ENCODE measurements at regions not wholly inside any gene's neighbourhood (a gene's known extent, or its start where the extent isn't known, plus 50 kb on each side); places are given as distances from the start of the nearest gene placed in this dataset.

DNA sequence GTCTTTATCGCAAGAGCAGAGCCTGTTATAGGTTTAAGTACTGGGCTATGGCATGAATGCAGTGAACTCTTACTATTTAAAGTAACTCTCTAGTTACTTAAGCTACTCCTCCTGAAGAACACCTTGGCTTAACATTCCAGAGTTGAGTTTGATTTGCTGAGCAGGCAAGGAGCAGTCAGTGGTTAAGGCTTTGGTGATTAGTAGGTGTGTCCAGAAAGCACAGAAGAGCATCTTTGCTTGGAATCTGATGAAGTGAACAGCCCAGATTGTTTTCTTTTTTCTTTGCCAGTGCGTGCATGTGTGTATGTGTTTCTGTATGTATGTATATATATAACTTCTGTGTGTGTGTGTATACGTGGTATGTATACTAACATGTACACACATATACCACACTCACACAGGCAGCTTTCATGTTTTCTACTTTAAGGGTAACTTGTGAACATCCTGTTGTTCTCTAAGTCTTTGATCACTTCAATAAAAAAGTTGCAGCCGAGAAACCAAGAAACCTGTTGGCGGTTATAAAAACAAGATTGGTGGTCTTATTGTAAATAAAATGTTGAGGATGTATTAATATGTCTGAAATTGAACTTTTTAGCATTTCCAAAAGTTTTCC is 56.2 kb upstream of the TULP4 start:
- peak overlapping the region; percentile 43 to 76 for H3K27ac Mint-ChIP-seq
- WGBS (ENCODE audit: insufficient coverage) = 72% methylated on average over 3 of the region's 5 CpGs
- ATAC-seq = peak; percentile 38 to 56 (median 52)

DNA sequence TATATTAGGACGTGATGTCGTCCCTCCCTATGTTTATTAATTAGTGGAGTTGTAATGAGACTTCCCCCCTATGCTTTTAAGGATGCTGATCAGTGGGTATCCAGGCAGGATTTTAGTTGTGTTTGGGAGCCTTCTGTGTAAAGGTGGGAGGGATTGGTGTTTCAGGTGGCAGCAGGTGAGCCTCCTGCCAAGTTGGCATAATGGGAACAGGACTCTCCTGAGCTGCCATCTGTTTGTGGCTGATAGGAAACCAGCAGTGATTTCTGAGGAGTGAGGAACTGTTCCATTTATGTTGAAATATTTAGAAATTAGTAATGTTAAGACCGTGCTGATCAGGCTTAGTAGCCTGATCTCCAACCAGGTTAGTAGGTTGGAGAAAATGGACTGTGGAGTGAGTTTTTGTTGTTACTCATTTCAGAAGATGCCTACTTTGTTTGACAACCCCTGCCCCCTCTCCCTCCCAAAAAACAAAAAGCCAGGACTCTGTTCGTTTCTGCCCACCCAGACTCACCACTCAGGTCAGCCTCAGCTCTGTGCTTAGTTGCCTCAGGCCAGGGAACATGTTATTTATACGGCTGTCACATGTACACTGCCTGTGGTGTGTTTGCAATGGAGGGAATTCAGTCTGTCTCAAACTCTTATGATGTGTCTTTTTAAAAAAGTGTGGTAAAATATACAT is 55.4 kb upstream of the TULP4 start:
- TF ChIP-seq, protein P1, sequence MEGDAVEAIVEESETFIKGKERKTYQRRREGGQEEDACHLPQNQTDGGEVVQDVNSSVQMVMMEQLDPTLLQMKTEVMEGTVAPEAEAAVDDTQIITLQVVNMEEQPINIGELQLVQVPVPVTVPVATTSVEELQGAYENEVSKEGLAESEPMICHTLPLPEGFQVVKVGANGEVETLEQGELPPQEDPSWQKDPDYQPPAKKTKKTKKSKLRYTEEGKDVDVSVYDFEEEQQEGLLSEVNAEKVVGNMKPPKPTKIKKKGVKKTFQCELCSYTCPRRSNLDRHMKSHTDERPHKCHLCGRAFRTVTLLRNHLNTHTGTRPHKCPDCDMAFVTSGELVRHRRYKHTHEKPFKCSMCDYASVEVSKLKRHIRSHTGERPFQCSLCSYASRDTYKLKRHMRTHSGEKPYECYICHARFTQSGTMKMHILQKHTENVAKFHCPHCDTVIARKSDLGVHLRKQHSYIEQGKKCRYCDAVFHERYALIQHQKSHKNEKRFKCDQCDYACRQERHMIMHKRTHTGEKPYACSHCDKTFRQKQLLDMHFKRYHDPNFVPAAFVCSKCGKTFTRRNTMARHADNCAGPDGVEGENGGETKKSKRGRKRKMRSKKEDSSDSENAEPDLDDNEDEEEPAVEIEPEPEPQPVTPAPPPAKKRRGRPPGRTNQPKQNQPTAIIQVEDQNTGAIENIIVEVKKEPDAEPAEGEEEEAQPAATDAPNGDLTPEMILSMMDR (IDR thresholded peaks at IDR 0.05) = no peak
- H3K36me3 Mint-ChIP-seq = no peaks in the 10 kb centered on the region

More for the DNA sequence above, 56.2 kb upstream of the TULP4 start:
- H3K9me3 Mint-ChIP-seq = no peaks in the 10 kb centered on the region
- TF ChIP-seq, protein P1 (IDR thresholded peaks at IDR 0.05) = no peak
- no peaks in the 10 kb centered on the region for H3K36me3 Mint-ChIP-seq
- Histone ChIP-seq H3K4me1 (ENCODE audit: control insufficient read depth, insufficient read depth, low read length) (peaks cover 18% of the 10 kb centered on the region), H3K36me3 (ENCODE audit: control insufficient read depth, insufficient read depth, low read length) (no peaks in the 10 kb centered on the region), H3K27me3 (ENCODE audit: control insufficient read depth, insufficient read depth, low read length) (no peaks in the 10 kb centered on the region), H3K4me3 (ENCODE audit: low read length) (no peak overlapping the region), H3K27ac (ENCODE audit: low read length) (no peak overlapping the region), H3K9me3 (ENCODE audit: control insufficient read depth, insufficient read depth, low read length) (no peaks in the 10 kb centered on the region)
- H3K4me1 Mint-ChIP-seq = peaks cover 36 to 43% of the 10 kb centered on the region in 2 donors
- H3K4me3 Mint-ChIP-seq = no peak overlapping the region
- no peaks in the 10 kb centered on the region for H3K27me3 Mint-ChIP-seq (ENCODE audit: low read depth in 2 of 2)
- intact Hi-C loops (cut with micrococcal nuclease) = no loop called here
- DNase-seq = peak in 1 of 2 donors; percentile 38

DNA sequence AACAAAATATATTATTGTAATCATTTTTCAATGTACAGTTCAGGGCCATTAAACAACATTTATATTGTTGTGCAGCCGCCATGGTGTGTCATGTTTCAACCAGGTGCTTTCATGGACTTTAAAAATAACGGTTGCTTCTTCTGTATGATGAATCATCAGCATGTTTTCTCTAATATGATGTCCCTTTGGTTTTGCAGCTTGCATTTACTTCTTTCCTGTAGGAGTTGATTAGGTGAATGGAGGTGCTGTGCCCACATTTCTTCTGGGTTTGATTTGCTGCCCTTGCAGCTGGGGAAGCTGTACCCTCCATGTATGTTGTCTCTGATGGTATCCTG is 54.9 kb upstream of the TULP4 start:
- no peak overlapping the region for H3K4me3 ChIP-seq (ENCODE audit: low read length)
- H3K9me3 ChIP-seq (ENCODE audit: control insufficient read depth, insufficient read depth, low read length) = no peaks in the 10 kb centered on the region
- no peaks in the 10 kb centered on the region for H3K36me3 Mint-ChIP-seq
- no peak overlapping the region for H3K27ac ChIP-seq (ENCODE audit: low read length)
- H3K4me1 ChIP-seq (ENCODE audit: control insufficient read depth, insufficient read depth, low read length) = peaks cover 18% of the 10 kb centered on the region
- no peak overlapping the region for H3K4me3 Mint-ChIP-seq
- no peaks in the 10 kb centered on the region for H3K27me3 Mint-ChIP-seq (ENCODE audit: low read depth in 2 of 2)
- no peaks in the 10 kb centered on the region for H3K36me3 ChIP-seq (ENCODE audit: control insufficient read depth, insufficient read depth, low read length)
- H3K27me3 ChIP-seq (ENCODE audit: control insufficient read depth, insufficient read depth, low read length) = no peaks in the 10 kb centered on the region
- H3K27ac Mint-ChIP-seq = peak overlapping the region in 1 of 2 donors; percentile 76
- WGBS (ENCODE audit: insufficient coverage) = 93% methylated on average over 2 of the region's 2 CpGs
- ATAC-seq = no peak
- intact Hi-C loops (cut with micrococcal nuclease) = no loop called here
- DNase-seq = no peak
- peaks cover 36 to 39% of the 10 kb centered on the region in 2 donors for H3K4me1 Mint-ChIP-seq
- H3K9me3 Mint-ChIP-seq = no peaks in the 10 kb centered on the region
- TF ChIP-seq, protein P1 (IDR thresholded peaks at IDR 0.05) = no peak

More for the DNA sequence above, 55.4 kb upstream of the TULP4 start:
- Histone ChIP-seq H3K4me1 (ENCODE audit: control insufficient read depth, insufficient read depth, low read length) (peaks cover 18% of the 10 kb centered on the region), H3K36me3 (ENCODE audit: control insufficient read depth, insufficient read depth, low read length) (no peaks in the 10 kb centered on the region), H3K9me3 (ENCODE audit: control insufficient read depth, insufficient read depth, low read length) (no peaks in the 10 kb centered on the region), H3K27ac (ENCODE audit: low read length) (no peak overlapping the region), H3K4me3 (ENCODE audit: low read length) (no peak overlapping the region), H3K27me3 (ENCODE audit: control insufficient read depth, insufficient read depth, low read length) (no peaks in the 10 kb centered on the region)
- H3K4me3 Mint-ChIP-seq = no peak overlapping the region
- intact Hi-C loops (cut with micrococcal nuclease) = no loop called here
- H3K4me1 Mint-ChIP-seq = peaks cover 36 to 40% of the 10 kb centered on the region in 2 donors
- no peak for DNase-seq
- H3K27me3 Mint-ChIP-seq (ENCODE audit: low read depth in 2 of 2) = no peaks in the 10 kb centered on the region
- H3K27ac Mint-ChIP-seq = peak overlapping the region; percentile 43 to 76
- H3K9me3 Mint-ChIP-seq = no peaks in the 10 kb centered on the region
- 96% methylated on average over 5 of the region's 5 CpGs for WGBS (ENCODE audit: insufficient coverage)
- ATAC-seq = no peak

Data from natural killer cell (primary cell).